Activated CD4-positive, alpha-beta memory T cell treated with anti-CD3 and anti-CD28 coated beads for 36 hours (primary cell): ENCODE measurements at regions not wholly inside any gene's neighbourhood (a gene's known extent, or its start where the extent isn't known, plus 50 kb on each side); places are given as distances from the start of the nearest gene placed in this dataset.
"Not testable (repeated sequence)": the region's sequence is repeated elsewhere in the genome, so short reads cannot be mapped to it uniquely, and the experiment has no call there.

Experiments
- CTCF ChIA-PET: fragments of 350-600 bp; sonication (Branson Sonifier 250); formaldehyde crosslinking; loops from one replicate; lab custom pipeline; 2021; ENCODE audit warnings: antibody characterized with exemption, inconsistent platforms; lab: Charles Lee
- POLR2A ChIA-PET: fragments of 350-600 bp; sonication (Branson Sonifier 250); formaldehyde crosslinking; loops from one replicate; lab custom pipeline; 2021; ENCODE audit warnings: antibody characterized with exemption; lab: Charles Lee
- DNase-seq: peaks from one replicate; pipeline ENCODE4 v3.0.0-alpha.2; 2020
- H3K27ac Mint-ChIP-seq: one replicate; pipeline ENCODE4 v1.8.0; 2021; ENCODE audit warnings: mixed read lengths
- H3K27me3 Mint-ChIP-seq: one replicate; pipeline ENCODE4 v1.8.0; 2021; ENCODE audit warnings: mixed read lengths
- H3K36me3 Mint-ChIP-seq: one replicate; pipeline ENCODE4 v1.8.0; 2021; ENCODE audit warnings: mixed read lengths
- H3K4me1 Mint-ChIP-seq: one replicate; pipeline ENCODE4 v1.8.0; 2021; ENCODE audit warnings: low read depth, mixed read lengths
- H3K4me3 Mint-ChIP-seq: one replicate; pipeline ENCODE4 v1.8.0; 2021; ENCODE audit warnings: mild to moderate bottlenecking, mixed read lengths
- H3K9me3 Mint-ChIP-seq: one replicate; pipeline ENCODE4 v1.8.0; 2021; ENCODE audit warnings: mixed read lengths
- intact Hi-C: fragments of 100-400 bp; cut with micrococcal nuclease; formaldehyde crosslinking; loops from one replicate; pipeline ENCODE4 v1.15.1; 2023

DNA sequence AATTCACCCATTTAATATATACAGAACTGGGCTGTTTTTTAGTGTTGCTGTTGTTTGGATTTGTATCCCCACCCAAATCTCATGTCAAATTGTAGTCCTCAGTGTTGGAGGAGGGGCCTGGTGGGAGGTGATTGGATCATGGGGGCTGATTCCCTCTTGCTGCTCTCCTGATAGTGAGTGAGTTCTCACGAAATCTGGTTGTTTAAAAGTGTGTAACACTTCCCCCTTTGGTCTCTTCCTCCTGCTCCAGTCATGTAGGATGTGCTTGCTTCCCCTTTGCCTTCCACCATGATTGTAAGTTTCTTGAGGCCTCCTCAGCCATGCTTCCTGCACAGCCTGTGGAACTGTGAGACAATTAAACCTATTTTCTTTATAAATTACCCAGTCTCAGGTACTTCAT lies 141.6 kb upstream of the AADAT start:
- intact Hi-C loops, result no loop called here
- POLR2A ChIA-PET, result no interaction called here
- no peak overlapping the region for H3K4me3 Mint-ChIP-seq
- H3K4me1 Mint-ChIP-seq, result no peaks in the 10 kb centered on the region
- H3K27ac Mint-ChIP-seq, result no peak overlapping the region
- no peaks in the 10 kb centered on the region for H3K9me3 Mint-ChIP-seq
- CTCF ChIA-PET, result no interaction called here
- DNase-seq, result no peak
- no peaks in the 10 kb centered on the region for H3K27me3 Mint-ChIP-seq
- H3K36me3 Mint-ChIP-seq, result no peaks in the 10 kb centered on the region

DNA sequence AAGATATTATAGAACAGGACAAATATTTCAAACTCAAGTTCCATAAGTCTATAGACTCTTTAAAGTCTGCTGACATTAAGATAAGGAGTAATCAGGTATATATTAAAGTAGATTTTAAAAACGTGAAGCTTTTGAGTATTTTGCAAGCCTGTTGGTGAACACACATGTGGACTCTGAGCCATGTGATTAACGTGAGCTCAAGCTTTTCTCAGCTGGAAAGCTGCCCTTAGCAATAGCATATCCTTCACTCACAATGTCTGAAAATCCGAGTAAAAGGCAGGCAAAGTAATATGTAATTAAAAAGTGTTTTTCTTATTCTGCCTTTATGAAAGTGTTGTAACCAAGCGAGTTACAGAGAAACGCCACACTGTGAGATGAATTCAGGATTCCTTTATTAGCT lies 140.5 kb upstream of the AADAT start:
- POLR2A ChIA-PET, result no interaction called here
- DNase-seq, result no peak
- Mint-ChIP-seq H3K27me3 (no peaks in the 10 kb centered on the region), H3K4me3 (no peak overlapping the region), H3K27ac (no peak overlapping the region), H3K9me3 (no peaks in the 10 kb centered on the region), H3K36me3 (no peaks in the 10 kb centered on the region), H3K4me1 (no peaks in the 10 kb centered on the region)
- intact Hi-C loops, result no loop called here
- CTCF ChIA-PET, result no interaction called here

DNA sequence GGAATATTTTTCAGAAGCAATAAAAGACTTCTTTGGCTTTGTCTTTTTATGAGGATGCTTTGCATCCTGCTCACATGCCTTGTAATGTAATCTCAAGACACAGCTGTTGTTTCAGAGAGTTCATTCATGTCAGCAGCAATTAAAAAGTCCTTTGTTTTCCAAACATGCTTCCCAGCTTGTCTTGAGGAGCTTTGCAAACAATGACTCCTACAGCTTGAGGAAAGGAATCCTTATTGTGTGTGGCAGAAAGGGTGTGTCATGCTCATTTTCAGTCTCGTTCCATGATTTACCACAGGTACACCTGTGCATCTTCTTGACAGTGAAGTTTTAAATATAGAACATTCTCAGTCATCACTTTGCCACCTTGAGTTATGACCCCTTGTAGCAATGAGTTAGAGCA lies 139.2 kb upstream of the AADAT start:
- no peak overlapping the region for H3K4me3 Mint-ChIP-seq
- intact Hi-C loops, result no loop called here
- ChIA-PET CTCF (no interaction called here), POLR2A (no interaction called here)
- no peak for DNase-seq
- no peaks in the 10 kb centered on the region for H3K27me3 Mint-ChIP-seq
- no peaks in the 10 kb centered on the region for H3K36me3 Mint-ChIP-seq
- no peaks in the 10 kb centered on the region for H3K4me1 Mint-ChIP-seq
- H3K9me3 Mint-ChIP-seq, result no peaks in the 10 kb centered on the region
- no peak overlapping the region for H3K27ac Mint-ChIP-seq

DNA sequence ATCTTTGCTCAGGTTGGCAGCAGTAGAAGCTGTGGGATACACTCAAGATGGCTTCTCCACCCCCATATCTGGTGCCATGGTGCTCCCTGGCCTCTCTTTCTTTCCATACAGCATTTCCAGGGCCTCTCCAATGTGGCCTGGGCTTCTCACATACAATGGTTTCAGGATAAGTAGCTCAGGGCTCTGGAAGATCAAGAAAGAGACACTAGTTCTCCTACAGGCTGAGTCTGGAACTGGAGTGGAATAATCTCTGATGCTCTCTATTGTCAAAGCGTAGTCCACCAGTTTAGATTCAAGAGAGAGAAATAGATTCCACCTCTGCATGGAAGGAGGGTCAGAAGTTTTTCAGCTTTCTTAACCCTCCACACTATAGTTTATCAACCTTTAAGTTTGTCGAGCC lies 138.2 kb upstream of the AADAT start:
- no peak overlapping the region for H3K4me3 Mint-ChIP-seq
- ChIA-PET CTCF (no interaction called here), POLR2A (no interaction called here)
- H3K27ac Mint-ChIP-seq, result no peak overlapping the region
- no peaks in the 10 kb centered on the region for H3K27me3 Mint-ChIP-seq
- no peaks in the 10 kb centered on the region for H3K9me3 Mint-ChIP-seq
- no peaks in the 10 kb centered on the region for H3K4me1 Mint-ChIP-seq
- H3K36me3 Mint-ChIP-seq, result no peaks in the 10 kb centered on the region
- DNase-seq, result no peak
- intact Hi-C loops, result no loop called here

DNA sequence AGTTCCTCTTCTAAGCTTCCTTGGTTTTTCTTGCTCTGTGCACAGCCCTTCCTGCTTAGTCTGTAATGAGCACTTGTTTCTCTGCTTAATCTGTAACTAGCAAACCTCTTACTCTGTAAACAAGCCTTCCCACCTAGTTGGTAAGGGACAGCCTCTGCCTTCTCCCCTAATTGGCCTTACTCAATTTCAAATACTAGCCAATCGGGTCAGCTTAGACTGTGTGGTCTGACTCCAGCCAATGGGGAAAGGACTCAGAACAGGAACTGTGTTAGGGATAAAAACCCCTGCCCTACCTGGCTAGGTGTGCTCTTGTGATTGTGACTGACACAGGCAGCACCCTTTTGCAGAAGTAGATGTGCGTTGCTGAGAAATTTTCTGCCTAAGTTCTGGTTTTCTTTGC lies 136.5 kb upstream of the AADAT start:
- Mint-ChIP-seq H3K27ac (no peak overlapping the region), H3K4me1 (no peaks in the 10 kb centered on the region), H3K27me3 (no peaks in the 10 kb centered on the region), H3K4me3 (no peak overlapping the region), H3K9me3 (peaks cover 7% of the 10 kb centered on the region), H3K36me3 (no peaks in the 10 kb centered on the region)
- CTCF ChIA-PET, result no interaction called here
- POLR2A ChIA-PET, result no interaction called here
- intact Hi-C loops, result no loop called here
- no peak for DNase-seq

DNA sequence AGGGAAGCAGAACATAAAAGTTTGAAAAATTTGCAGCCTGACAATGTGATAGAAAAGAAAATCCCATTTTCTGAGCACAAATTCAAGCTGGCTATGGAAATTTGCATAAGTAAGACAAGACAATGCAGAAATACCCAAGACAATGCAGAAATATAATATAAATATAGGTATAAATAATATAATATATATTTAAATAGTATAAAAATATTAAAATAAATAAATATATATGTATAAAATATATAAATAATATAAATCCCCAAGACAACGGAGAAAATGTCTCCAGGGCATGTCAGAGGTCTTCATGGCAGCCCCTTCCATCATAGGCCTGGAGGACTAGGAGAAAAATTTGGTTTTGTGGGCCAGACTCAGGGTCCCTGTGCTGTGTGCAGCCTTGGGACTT lies 125.0 kb upstream of the AADAT start:
- POLR2A ChIA-PET, result no interaction called here

DNA sequence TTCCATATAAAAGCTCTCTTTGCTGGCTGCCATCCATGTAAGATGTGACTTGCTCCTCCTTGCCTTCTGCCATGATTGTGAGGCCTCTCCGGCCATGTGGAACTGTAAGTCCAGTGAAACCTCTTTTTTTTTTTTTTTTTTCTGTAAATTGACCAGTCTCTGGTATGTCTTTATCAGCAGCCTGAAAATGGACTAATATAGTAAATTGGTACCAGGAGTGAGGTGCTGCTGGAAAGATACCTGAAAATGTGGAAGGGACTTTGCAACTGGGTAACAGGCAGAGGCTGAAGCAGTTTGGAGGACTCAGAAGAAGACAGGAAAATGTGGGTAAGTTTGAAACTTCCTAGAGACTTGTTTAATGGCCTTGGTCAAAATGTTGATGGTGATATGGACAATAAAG lies 124.3 kb upstream of the AADAT start:
- ChIA-PET CTCF (no interaction called here), POLR2A (no interaction called here)
- peaks cover 40% of the 10 kb centered on the region for H3K9me3 Mint-ChIP-seq
- H3K4me1 Mint-ChIP-seq, result no peaks in the 10 kb centered on the region
- no peak overlapping the region for H3K4me3 Mint-ChIP-seq
- intact Hi-C loops, result no loop called here
- no peak for DNase-seq
- no peak overlapping the region for H3K27ac Mint-ChIP-seq
- no peaks in the 10 kb centered on the region for H3K36me3 Mint-ChIP-seq
- H3K27me3 Mint-ChIP-seq, result no peaks in the 10 kb centered on the region

More for the DNA sequence above, 125.0 kb upstream of the AADAT start:
- CTCF ChIA-PET, result no interaction called here
- H3K9me3 Mint-ChIP-seq, result peaks cover 40% of the 10 kb centered on the region
- no peak for DNase-seq
- no peaks in the 10 kb centered on the region for H3K4me1 Mint-ChIP-seq
- H3K4me3 Mint-ChIP-seq, result no peak overlapping the region
- intact Hi-C loops, result no loop called here
- H3K36me3 Mint-ChIP-seq, result no peaks in the 10 kb centered on the region
- no peaks in the 10 kb centered on the region for H3K27me3 Mint-ChIP-seq
- H3K27ac Mint-ChIP-seq, result no peak overlapping the region

DNA sequence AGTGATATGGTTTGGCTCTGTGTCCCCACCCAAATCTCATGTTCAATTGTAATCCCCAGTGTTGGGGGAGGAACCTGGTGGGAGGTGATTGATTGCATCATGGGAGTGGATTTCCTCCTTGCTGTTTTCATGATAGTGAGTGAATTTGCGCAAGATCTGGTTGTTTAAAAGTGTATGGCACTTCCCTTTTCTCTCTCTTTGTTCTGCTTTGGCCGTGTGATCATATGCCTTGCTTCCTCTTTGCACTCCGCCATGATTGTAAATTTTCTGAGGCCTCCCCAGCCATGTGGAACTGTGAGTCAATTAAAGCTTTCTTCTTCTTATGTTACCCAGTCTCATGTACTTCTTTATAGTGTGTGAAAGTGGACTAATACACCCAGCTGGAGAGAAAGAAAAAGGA lies 113.0 kb upstream of the AADAT start:
- no peak for DNase-seq
- Mint-ChIP-seq H3K27ac (no peak overlapping the region), H3K27me3 (no peaks in the 10 kb centered on the region), H3K4me3 (no peak overlapping the region), H3K4me1 (no peaks in the 10 kb centered on the region), H3K36me3 (no peaks in the 10 kb centered on the region), H3K9me3 (peaks cover 13% of the 10 kb centered on the region)
- intact Hi-C loops, result no loop called here
- CTCF ChIA-PET, result no interaction called here
- POLR2A ChIA-PET, result no interaction called here

DNA sequence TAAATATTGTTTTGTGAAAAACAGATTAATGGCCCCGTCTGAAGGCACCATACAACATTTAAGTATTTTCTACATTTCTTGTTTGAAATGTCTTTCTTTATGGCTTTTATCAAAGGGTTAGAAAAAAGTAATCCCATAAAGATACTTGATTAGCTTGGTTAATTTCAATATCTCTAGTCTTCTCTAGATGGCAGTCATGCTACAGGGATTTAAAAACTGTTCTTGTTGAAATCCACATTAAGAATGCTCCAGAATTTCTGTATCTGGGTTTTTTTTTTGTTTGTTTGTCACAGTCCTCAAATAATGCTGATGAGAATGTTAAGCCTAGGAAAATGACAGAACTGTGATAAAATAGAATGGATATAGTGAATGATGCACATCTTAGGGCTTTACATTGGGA lies 109.0 kb upstream of the AADAT start:
- no peak overlapping the region for H3K27ac Mint-ChIP-seq
- ChIA-PET POLR2A (no interaction called here), CTCF (interaction anchor here (0.7 kb wide), 1 partner anchor 875 kb away, joined by 4 read pairs; no protein-coding TSS in a partner anchor)

DNA sequence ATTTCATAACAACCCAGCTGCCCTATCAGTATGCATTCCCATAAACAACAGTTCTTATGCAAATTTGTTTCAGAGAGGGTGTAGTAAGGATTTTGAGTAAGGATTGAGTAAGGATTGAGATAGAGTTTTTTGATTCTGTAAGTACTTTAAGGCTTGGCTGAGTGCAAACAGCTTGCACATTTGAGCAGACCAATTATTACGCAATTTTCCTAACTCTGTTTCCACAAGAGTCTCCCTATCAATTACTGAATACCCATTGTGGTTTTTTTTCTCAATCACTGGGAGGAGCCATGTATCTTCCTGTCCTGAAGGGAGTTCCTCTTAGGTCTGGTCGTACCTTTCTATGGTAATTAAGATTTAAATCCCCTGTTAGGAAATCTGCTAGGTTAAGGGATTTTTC lies 105.0 kb upstream of the AADAT start:
- H3K36me3 Mint-ChIP-seq, H3K4me3 Mint-ChIP-seq, POLR2A ChIA-PET: not testable (repeated sequence)

More for the DNA sequence above, 109.0 kb upstream of the AADAT start:
- Mint-ChIP-seq H3K9me3 (peaks cover 11% of the 10 kb centered on the region), H3K27me3 (no peaks in the 10 kb centered on the region), H3K4me3 (no peak overlapping the region), H3K4me1 (no peaks in the 10 kb centered on the region), H3K36me3 (no peaks in the 10 kb centered on the region)
- no peak for DNase-seq
- intact Hi-C loops, result no loop called here

DNA sequence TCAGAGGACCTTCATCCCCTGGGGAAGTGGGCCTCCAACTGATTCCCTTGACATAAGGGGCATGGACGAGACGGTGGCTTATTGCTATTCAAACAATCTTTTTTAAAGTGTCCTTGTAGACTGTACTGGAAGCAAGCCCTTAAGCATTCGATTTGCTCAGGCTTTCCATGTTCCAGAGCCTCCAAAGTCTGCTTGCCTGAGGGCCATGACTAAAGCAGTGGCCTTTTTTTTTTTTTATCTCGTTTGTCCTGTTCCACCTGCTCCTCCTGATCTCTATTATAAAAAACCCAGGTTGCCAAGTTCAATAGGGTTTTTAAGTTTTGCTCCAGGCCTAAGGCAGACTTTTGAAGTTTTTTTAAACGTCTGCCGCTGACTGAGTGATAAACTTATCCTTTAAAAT lies 103.7 kb upstream of the AADAT start:
- no peak for DNase-seq
- no peaks in the 10 kb centered on the region for H3K4me1 Mint-ChIP-seq
- H3K9me3 Mint-ChIP-seq, result no peaks in the 10 kb centered on the region
- no peaks in the 10 kb centered on the region for H3K27me3 Mint-ChIP-seq
- intact Hi-C loops, result no loop called here
- H3K4me3 Mint-ChIP-seq, result no peak overlapping the region
- no peak overlapping the region for H3K27ac Mint-ChIP-seq
- no peaks in the 10 kb centered on the region for H3K36me3 Mint-ChIP-seq
- POLR2A ChIA-PET, result no interaction called here
- CTCF ChIA-PET, result no interaction called here

More for the DNA sequence above, 105.0 kb upstream of the AADAT start:
- DNase-seq, H3K27ac Mint-ChIP-seq, intact Hi-C loops, CTCF ChIA-PET, H3K4me1 Mint-ChIP-seq, H3K9me3 Mint-ChIP-seq, H3K27me3 Mint-ChIP-seq: not testable (repeated sequence)

DNA sequence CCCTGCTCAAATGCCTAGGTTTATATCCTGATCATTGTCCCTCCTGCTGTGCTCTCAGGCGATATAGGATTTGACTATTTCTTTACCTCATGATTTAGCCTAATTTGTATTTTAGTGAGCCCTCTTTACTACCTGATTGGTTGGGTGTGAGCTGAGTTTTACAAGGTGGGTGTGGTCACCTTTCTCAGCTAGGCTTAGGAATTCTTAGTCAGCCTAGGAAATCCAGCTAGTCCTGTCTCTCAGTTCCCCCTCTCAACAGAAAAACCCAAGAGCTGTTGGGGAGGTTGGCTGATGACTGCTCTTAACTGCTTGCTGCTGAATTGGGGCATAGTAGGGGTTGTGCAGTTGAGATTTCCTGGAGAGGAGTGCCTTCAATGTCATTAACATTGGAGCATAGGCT lies 100.5 kb upstream of the AADAT start:
- ChIA-PET POLR2A (no interaction called here), CTCF (no interaction called here)
- Mint-ChIP-seq H3K9me3 (no peaks in the 10 kb centered on the region), H3K27ac (no peak overlapping the region), H3K36me3 (no peaks in the 10 kb centered on the region), H3K4me1 (no peaks in the 10 kb centered on the region), H3K4me3 (no peak overlapping the region), H3K27me3 (no peaks in the 10 kb centered on the region)
- no peak for DNase-seq
- intact Hi-C loops, result no loop called here

DNA sequence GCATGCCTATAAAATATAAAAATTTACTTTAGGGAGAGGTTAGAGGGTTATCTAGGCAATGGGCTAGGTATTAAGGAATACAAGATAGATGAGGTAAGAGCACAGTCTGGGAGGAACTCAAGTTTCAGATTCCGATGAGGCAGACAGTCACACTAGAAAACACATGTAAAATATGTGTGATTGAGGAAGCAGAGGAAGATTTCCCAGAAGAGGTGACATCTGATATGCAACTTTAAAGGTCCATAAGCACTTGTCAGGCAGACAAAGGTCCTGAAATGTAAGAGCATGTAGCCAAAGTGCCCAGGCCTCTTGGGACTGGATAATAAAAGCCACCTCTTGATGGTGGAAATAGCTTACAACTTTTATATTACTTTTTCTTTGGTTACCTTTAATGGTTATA lies 81.1 kb upstream of the AADAT start:
- no peaks in the 10 kb centered on the region for H3K36me3 Mint-ChIP-seq
- CTCF ChIA-PET, result no interaction called here
- intact Hi-C loops, result no loop called here

DNA sequence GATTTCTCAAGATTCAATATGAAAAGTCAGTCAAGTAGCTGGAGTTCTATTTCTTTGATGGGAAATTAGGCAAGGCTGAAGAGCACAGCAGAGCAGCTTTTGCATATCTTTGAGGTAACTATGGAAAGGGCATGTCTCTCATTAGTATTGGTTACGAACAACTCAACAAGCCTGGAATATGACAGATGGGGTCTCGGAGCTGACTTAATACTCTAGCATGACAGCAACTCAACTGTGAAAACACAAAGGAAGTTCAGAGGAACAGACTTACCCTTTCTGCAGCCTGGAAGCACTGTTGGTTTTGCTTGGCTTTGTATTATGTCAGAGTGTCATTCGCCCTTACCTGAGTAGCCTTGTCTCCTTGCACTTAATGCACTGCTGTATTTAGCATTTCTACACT lies 79.9 kb upstream of the AADAT start:
- no peaks in the 10 kb centered on the region for H3K27me3 Mint-ChIP-seq
- H3K27ac Mint-ChIP-seq, result no peak overlapping the region
- intact Hi-C loops, result no loop called here
- POLR2A ChIA-PET, result no interaction called here
- CTCF ChIA-PET, result no interaction called here
- no peaks in the 10 kb centered on the region for H3K4me1 Mint-ChIP-seq
- H3K4me3 Mint-ChIP-seq, result no peak overlapping the region
- no peaks in the 10 kb centered on the region for H3K9me3 Mint-ChIP-seq
- no peak for DNase-seq
- no peaks in the 10 kb centered on the region for H3K36me3 Mint-ChIP-seq

More for the DNA sequence above, 81.1 kb upstream of the AADAT start:
- Mint-ChIP-seq H3K4me1 (no peaks in the 10 kb centered on the region), H3K9me3 (no peaks in the 10 kb centered on the region), H3K27ac (no peak overlapping the region), H3K27me3 (no peaks in the 10 kb centered on the region), H3K4me3 (no peak overlapping the region)
- POLR2A ChIA-PET, result no interaction called here
- DNase-seq, result no peak
